GM12878 (cell line): ENCODE measurements at regions not wholly inside any gene's neighbourhood (a gene's known extent, or its start where the extent isn't known, plus 50 kb on each side); places are given as distances from the start of the nearest gene placed in this dataset.

Source experiments
- CEBPB ChIP-seq, 2 experiments: fragments of 150-350 bp in 1 of 2; IDR thresholded peaks; 2 replicates each; pipeline ENCODE4 v1.6.1; 2012 to 2014; ENCODE audit warnings: low read depth in 2 of 2, low read length in 2 of 2, borderline replicate concordance in 1 of 2, inconsistent platforms in 1 of 2
- CHD1 ChIP-seq: IDR thresholded peaks from 2 replicates; pipeline ENCODE4 v1.6.1; 2012; ENCODE audit warnings: low read depth, low read length, improper control_type of control experiment
- CREM ChIP-seq: IDR thresholded peaks from 2 replicates; pipeline ENCODE4 v1.6.1; 2014; ENCODE audit warnings: antibody characterized with exemption, low read depth
- FOXK2 ChIP-seq: fragments of 450-650 bp; IDR thresholded peaks from 2 replicates; pipeline ENCODE4 v1.6.1; 2017; ENCODE audit warnings: mild to moderate bottlenecking, moderate library complexity
- HDGF ChIP-seq: fragments of 450-650 bp; IDR thresholded peaks from 2 replicates; pipeline ENCODE4 v1.6.1; 2016; ENCODE audit warnings: antibody characterized with exemption
- NR2F1 ChIP-seq: fragments of 450-650 bp; conservative IDR thresholded peaks from 2 replicates; pipeline ENCODE4 v1.6.1; 2017; ENCODE audit warnings: mild to moderate bottlenecking
- POLR2A ChIP-seq: IDR thresholded peaks from 2 replicates; pipeline ENCODE4 v1.6.1; 2011; ENCODE audit warnings: low read depth, mild to moderate bottlenecking, low read length
- POLR2AphosphoS5 ChIP-seq: IDR thresholded peaks from 2 replicates; pipeline ENCODE4 v1.6.1; 2011; ENCODE audit warnings: mild to moderate bottlenecking, low read length, inconsistent platforms
- RCOR1 ChIP-seq: conservative IDR thresholded peaks from 2 replicates; pipeline ENCODE4 v1.6.1; 2012; ENCODE audit warnings: low read depth, low read length, improper control_type of control experiment
- SMARCA5 ChIP-seq: fragments of 450-650 bp; IDR thresholded peaks from 2 replicates; pipeline ENCODE4 v1.6.1; 2017; ENCODE audit warnings: mild to moderate bottlenecking
- ZNF207 ChIP-seq: fragments of 450-650 bp; IDR thresholded peaks from 2 replicates; pipeline ENCODE4 v1.6.1; 2014; ENCODE audit warnings: antibody characterized with exemption, mild to moderate bottlenecking, borderline replicate concordance
- TF ChIP-seq, protein P1 (sequence below), 3 experiments: IDR thresholded peaks in 2 of 3; conservative IDR thresholded peaks in 1 of 3; 2 replicates each; pipeline ENCODE4 v1.5.1; 2011; ENCODE audit warnings: low read depth in 3 of 3, low read length in 3 of 3, mild to moderate bottlenecking in 3 of 3, control low read depth in 2 of 3, moderate library complexity in 2 of 3, inconsistent platforms in 1 of 3, mixed read lengths in 1 of 3; ENCODE audit not compliant: control insufficient read depth in 2 of 3, insufficient read depth in 1 of 3; ENCODE audit errors: extremely low read depth in 1 of 3
- TF ChIP-seq, protein P2 (sequence below): fragments of 450-650 bp; IDR thresholded peaks from 2 replicates; pipeline ENCODE4 v1.6.1; 2017; ENCODE audit warnings: mild to moderate bottlenecking, low read depth, inconsistent platforms; ENCODE audit not compliant: poor library complexity, severe bottlenecking

DNA sequence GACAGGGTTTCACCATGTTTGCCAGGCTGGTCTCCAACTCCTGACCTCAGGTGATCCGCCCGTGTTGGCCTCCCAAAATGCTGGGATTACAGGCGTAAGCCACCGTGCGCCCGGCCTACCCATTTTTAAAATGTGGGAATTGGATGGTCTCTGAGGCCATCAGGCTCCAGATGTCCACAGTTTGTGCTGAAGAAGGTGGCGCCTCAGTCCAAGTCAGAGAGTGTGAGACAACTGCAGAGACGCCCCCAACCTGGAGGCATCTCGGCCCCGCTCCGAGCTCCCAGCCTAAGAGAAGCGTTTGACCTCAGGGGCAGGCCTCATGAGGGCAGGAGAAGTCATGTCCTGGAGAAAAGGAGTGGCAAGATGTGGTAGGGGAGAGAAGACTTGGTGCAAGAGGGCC, 146.5 kb downstream of the MRM1 start:
- TF ChIP-seq ZNF207 (no peak), CHD1 (no peak), RCOR1 (no peak), POLR2AphosphoS5 (no peak), CEBPB (IDR thresholded peaks at IDR 0.05; ENCODE audit: borderline replicate concordance in 1 of 2, low read depth in 2 of 2, low read length in 2 of 2) (no peak), FOXK2 (no peak), POLR2A (no peak), SMARCA5 (no peak), CREM (no peak), HDGF (no peak), NR2F1 (no peak)
- TF ChIP-seq, protein P1, sequence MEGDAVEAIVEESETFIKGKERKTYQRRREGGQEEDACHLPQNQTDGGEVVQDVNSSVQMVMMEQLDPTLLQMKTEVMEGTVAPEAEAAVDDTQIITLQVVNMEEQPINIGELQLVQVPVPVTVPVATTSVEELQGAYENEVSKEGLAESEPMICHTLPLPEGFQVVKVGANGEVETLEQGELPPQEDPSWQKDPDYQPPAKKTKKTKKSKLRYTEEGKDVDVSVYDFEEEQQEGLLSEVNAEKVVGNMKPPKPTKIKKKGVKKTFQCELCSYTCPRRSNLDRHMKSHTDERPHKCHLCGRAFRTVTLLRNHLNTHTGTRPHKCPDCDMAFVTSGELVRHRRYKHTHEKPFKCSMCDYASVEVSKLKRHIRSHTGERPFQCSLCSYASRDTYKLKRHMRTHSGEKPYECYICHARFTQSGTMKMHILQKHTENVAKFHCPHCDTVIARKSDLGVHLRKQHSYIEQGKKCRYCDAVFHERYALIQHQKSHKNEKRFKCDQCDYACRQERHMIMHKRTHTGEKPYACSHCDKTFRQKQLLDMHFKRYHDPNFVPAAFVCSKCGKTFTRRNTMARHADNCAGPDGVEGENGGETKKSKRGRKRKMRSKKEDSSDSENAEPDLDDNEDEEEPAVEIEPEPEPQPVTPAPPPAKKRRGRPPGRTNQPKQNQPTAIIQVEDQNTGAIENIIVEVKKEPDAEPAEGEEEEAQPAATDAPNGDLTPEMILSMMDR (IDR thresholded peaks at IDR 0.05 in 2 of 3, conservative IDR thresholded peaks at IDR 0.05 in 1 of 3; ENCODE audit: control insufficient read depth in 2 of 3, extremely low read depth in 1 of 3, insufficient read depth in 1 of 3, low read depth in 3 of 3, low read length in 3 of 3): no peak
- TF ChIP-seq, protein P2, sequence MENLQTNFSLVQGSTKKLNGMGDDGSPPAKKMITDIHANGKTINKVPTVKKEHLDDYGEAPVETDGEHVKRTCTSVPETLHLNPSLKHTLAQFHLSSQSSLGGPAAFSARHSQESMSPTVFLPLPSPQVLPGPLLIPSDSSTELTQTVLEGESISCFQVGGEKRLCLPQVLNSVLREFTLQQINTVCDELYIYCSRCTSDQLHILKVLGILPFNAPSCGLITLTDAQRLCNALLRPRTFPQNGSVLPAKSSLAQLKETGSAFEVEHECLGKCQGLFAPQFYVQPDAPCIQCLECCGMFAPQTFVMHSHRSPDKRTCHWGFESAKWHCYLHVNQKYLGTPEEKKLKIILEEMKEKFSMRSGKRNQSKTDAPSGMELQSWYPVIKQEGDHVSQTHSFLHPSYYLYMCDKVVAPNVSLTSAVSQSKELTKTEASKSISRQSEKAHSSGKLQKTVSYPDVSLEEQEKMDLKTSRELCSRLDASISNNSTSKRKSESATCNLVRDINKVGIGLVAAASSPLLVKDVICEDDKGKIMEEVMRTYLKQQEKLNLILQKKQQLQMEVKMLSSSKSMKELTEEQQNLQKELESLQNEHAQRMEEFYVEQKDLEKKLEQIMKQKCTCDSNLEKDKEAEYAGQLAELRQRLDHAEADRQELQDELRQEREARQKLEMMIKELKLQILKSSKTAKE: no peak
